ENCODE measurements at regions not wholly inside any gene's neighbourhood (a gene's known extent, or its start where the extent isn't known, plus 50 kb on each side); places are given as distances from the start of the nearest gene placed in this dataset.
"Not testable (repeated sequence)": the region's sequence is repeated elsewhere in the genome, so short reads cannot be mapped to it uniquely, and the experiment has no call there.

- in situ Hi-C loops (cut with MboI; ENCODE audit: low sequenced_read_pairs in 4 of 4) (no loop called here), intact Hi-C loops (cut with DNase I; ENCODE audit: low total_unique reads) (no loop called here)
- no peaks in the 10 kb centered on the region for H3K27me3 ChIP-seq
- H3K27ac ChIP-seq = no peak overlapping the region
- no peak overlapping the region for H3K4me3 ChIP-seq
- H3K4me1 ChIP-seq = no peaks in the 10 kb centered on the region
- TF ChIP-seq CTCF (IDR thresholded peaks at IDR 0.05 in 4 of 5, conservative IDR thresholded peaks at IDR 0.05 in 1 of 5) (no peak), POLR2A (IDR thresholded peaks at IDR 0.05) (no peak)
- no peaks in the 10 kb centered on the region for H3K36me3 ChIP-seq
- H3K9me3 ChIP-seq = no peaks in the 10 kb centered on the region
- no peak for DNase-seq
- ATAC-seq = no peak
These were observed 264.1 kb downstream of the RPIA start for GRCh38 chr2:88955607-88956006.

GRCh38 chr2:88959480-88960204 is 268.2 kb downstream of the RPIA start:
- Histone ChIP-seq H3K27ac (no peak overlapping the region), H3K36me3 (no peaks in the 10 kb centered on the region), H3K9me3 (no peaks in the 10 kb centered on the region), H3K27me3 (no peaks in the 10 kb centered on the region), H3K4me3 (no peak overlapping the region), H3K4me1 (no peaks in the 10 kb centered on the region)
- no peak for TF ChIP-seq CTCF (IDR thresholded peaks at IDR 0.05 in 4 of 5, conservative IDR thresholded peaks at IDR 0.05 in 1 of 5)
- no peak for TF ChIP-seq POLR2A (IDR thresholded peaks at IDR 0.05)
- DNase-seq (no peak), ATAC-seq (no peak)
- intact Hi-C loops (cut with DNase I; ENCODE audit: low total_unique reads) (no loop called here), in situ Hi-C loops (cut with MboI; ENCODE audit: low sequenced_read_pairs in 4 of 4) (no loop called here)

GRCh38 chr2:88961323-88961722 is 269.9 kb downstream of the RPIA start:
- in situ Hi-C loops (cut with MboI; ENCODE audit: low sequenced_read_pairs in 4 of 4); H3K4me3 ChIP-seq; H3K9me3 ChIP-seq; H3K27me3 ChIP-seq; H3K36me3 ChIP-seq; DNase-seq; H3K27ac ChIP-seq; H3K4me1 ChIP-seq; ATAC-seq; intact Hi-C loops (cut with DNase I; ENCODE audit: low total_unique reads): not testable (repeated sequence)

- no peaks in the 10 kb centered on the region for H3K27me3 ChIP-seq
- intact Hi-C loops (cut with DNase I; ENCODE audit: low total_unique reads) = no loop called here
- TF ChIP-seq CTCF (IDR thresholded peaks at IDR 0.05 in 4 of 5, conservative IDR thresholded peaks at IDR 0.05 in 1 of 5) = no peak
- TF ChIP-seq POLR2A (IDR thresholded peaks at IDR 0.05) = no peak
These were observed 276.4 kb downstream of the RPIA start for GRCh38 chr2:88967844-88968243.

GRCh38 chr2:88978011-88978410 is 286.5 kb downstream of the RPIA start:
- H3K27ac ChIP-seq; H3K9me3 ChIP-seq; H3K27me3 ChIP-seq; intact Hi-C loops (cut with DNase I; ENCODE audit: low total_unique reads); in situ Hi-C loops (cut with MboI; ENCODE audit: low sequenced_read_pairs in 4 of 4); DNase-seq; H3K4me1 ChIP-seq; H3K4me3 ChIP-seq; ATAC-seq; H3K36me3 ChIP-seq: not testable (repeated sequence)

More at GRCh38 chr2:88967844-88968243, 276.4 kb downstream of the RPIA start:
- no peak overlapping the region for H3K4me3 ChIP-seq
- in situ Hi-C loops (cut with MboI; ENCODE audit: low sequenced_read_pairs in 4 of 4) = no loop called here
- H3K27ac ChIP-seq = no peak overlapping the region
- DNase-seq (no peak), ATAC-seq (no peak)
- no peaks in the 10 kb centered on the region for H3K36me3 ChIP-seq
- H3K9me3 ChIP-seq = no peaks in the 10 kb centered on the region
- no peaks in the 10 kb centered on the region for H3K4me1 ChIP-seq

- ATAC-seq; DNase-seq; intact Hi-C loops (cut with DNase I; ENCODE audit: low total_unique reads); H3K9me3 ChIP-seq; H3K36me3 ChIP-seq; H3K4me1 ChIP-seq; H3K27ac ChIP-seq; in situ Hi-C loops (cut with MboI; ENCODE audit: low sequenced_read_pairs in 4 of 4); H3K4me3 ChIP-seq; H3K27me3 ChIP-seq: not testable (repeated sequence)
These were observed 287.0 kb downstream of the RPIA start for GRCh38 chr2:88978446-88978845.

GRCh38 chr2:88984079-88984478 is 292.6 kb downstream of the RPIA start:
- H3K27ac ChIP-seq; in situ Hi-C loops (cut with MboI; ENCODE audit: low sequenced_read_pairs in 4 of 4); intact Hi-C loops (cut with DNase I; ENCODE audit: low total_unique reads); H3K4me1 ChIP-seq; DNase-seq; H3K27me3 ChIP-seq; H3K4me3 ChIP-seq; ATAC-seq; H3K9me3 ChIP-seq; H3K36me3 ChIP-seq: not testable (repeated sequence)

GRCh38 chr2:88986721-88987330 is 295.4 kb downstream of the RPIA start:
- H3K36me3 ChIP-seq; H3K27me3 ChIP-seq; H3K4me3 ChIP-seq; H3K27ac ChIP-seq; intact Hi-C loops (cut with DNase I; ENCODE audit: low total_unique reads); ATAC-seq; DNase-seq; H3K4me1 ChIP-seq; in situ Hi-C loops (cut with MboI; ENCODE audit: low sequenced_read_pairs in 4 of 4); H3K9me3 ChIP-seq: not testable (repeated sequence)

GRCh38 chr2:88988617-88989016 is 297.1 kb downstream of the RPIA start:
- H3K9me3 ChIP-seq; H3K4me1 ChIP-seq; intact Hi-C loops (cut with DNase I; ENCODE audit: low total_unique reads); H3K27ac ChIP-seq; H3K27me3 ChIP-seq; H3K4me3 ChIP-seq; DNase-seq; ATAC-seq; H3K36me3 ChIP-seq; in situ Hi-C loops (cut with MboI; ENCODE audit: low sequenced_read_pairs in 4 of 4): not testable (repeated sequence)

Data from gastrocnemius medialis (tissue), 4 donors.